Ectodermal cell (in vitro differentiated cells): ENCODE measurements at regions not wholly inside any gene's neighbourhood (a gene's known extent, or its start where the extent isn't known, plus 50 kb on each side); places are given as distances from the start of the nearest gene placed in this dataset.

Source experiments
- H3K27ac ChIP-seq: 2 replicates; pipeline ENCODE4 v1.7.0; 2013; ENCODE audit warnings: mild to moderate bottlenecking, low read depth, low read length; ENCODE audit not compliant: insufficient read depth, poor library complexity, severe bottlenecking
- H3K27me3 ChIP-seq: 2 replicates; pipeline ENCODE4 v1.7.0; 2013; ENCODE audit warnings: mild to moderate bottlenecking, low read length; ENCODE audit not compliant: insufficient read depth, control insufficient read depth, poor library complexity, severe bottlenecking
- H3K36me3 ChIP-seq: one replicate; pipeline ENCODE4 v1.7.0; 2013; ENCODE audit warnings: low read length; ENCODE audit not compliant: control insufficient read depth, insufficient read depth
- H3K4me1 ChIP-seq: one replicate; pipeline ENCODE4 v1.7.0; 2013; ENCODE audit warnings: low read length; ENCODE audit not compliant: control insufficient read depth, insufficient read depth
- H3K4me3 ChIP-seq: 2 replicates; pipeline ENCODE4 v1.7.0; 2013; ENCODE audit warnings: low read depth, low read length, control low read depth; ENCODE audit not compliant: insufficient read depth
- H3K9me3 ChIP-seq: 2 replicates; pipeline ENCODE4 v1.7.0; 2013; ENCODE audit warnings: mild to moderate bottlenecking, low read length, moderate library complexity; ENCODE audit not compliant: control insufficient read depth
- WGBS, 2 experiments: methylation state at CpG; one replicate each; pipeline ENCODE4 v1.1.7; 2013; ENCODE audit warnings: missing lambda C conversion rate in 2 of 2; 5-methylcytosine and 5-hydroxymethylcytosine counted together

GRCh38 chr2:226396541-226396940, 403.1 kb downstream of the IRS1 start:
- Histone ChIP-seq H3K9me3 (no peaks in the 10 kb centered on the region), H3K4me1 (no peaks in the 10 kb centered on the region), H3K36me3 (no peaks in the 10 kb centered on the region), H3K27me3 (no peaks in the 10 kb centered on the region), H3K4me3 (no peak overlapping the region), H3K27ac (no peak overlapping the region)
- 88% methylated on average over 1 of the region's 2 CpGs; no CpG with 5 or more reads in 1 of the 2 experiments for WGBS, 2 experiments

- Histone ChIP-seq H3K4me1 (no peaks in the 10 kb centered on the region), H3K36me3 (no peaks in the 10 kb centered on the region), H3K27me3 (no peaks in the 10 kb centered on the region), H3K9me3 (no peaks in the 10 kb centered on the region), H3K27ac (no peak overlapping the region), H3K4me3 (no peak overlapping the region)
- WGBS, 2 experiments: 89 to 93% methylated on average over 4 of the region's 4 CpGs
These were observed 412.1 kb downstream of the IRS1 start for GRCh38 chr2:226387499-226387942.

GRCh38 chr2:226383461-226383860, 416.2 kb downstream of the IRS1 start:
- Histone ChIP-seq H3K27ac (no peak overlapping the region), H3K4me1 (no peaks in the 10 kb centered on the region), H3K4me3 (no peak overlapping the region), H3K36me3 (no peaks in the 10 kb centered on the region), H3K9me3 (no peaks in the 10 kb centered on the region), H3K27me3 (no peaks in the 10 kb centered on the region)

GRCh38 chr2:226380679-226381078, 418.9 kb downstream of the IRS1 start:
- Histone ChIP-seq H3K9me3 (no peaks in the 10 kb centered on the region), H3K4me3 (no peak overlapping the region), H3K27ac (no peak overlapping the region), H3K4me1 (no peaks in the 10 kb centered on the region), H3K36me3 (no peaks in the 10 kb centered on the region), H3K27me3 (no peaks in the 10 kb centered on the region)
- WGBS, 2 experiments: 94 to 96% methylated on average over 6 of the region's 6 CpGs

- H3K36me3 ChIP-seq: no peaks in the 10 kb centered on the region
- no peaks in the 10 kb centered on the region for H3K27me3 ChIP-seq
- H3K27ac ChIP-seq: no peak overlapping the region
- no peak overlapping the region for H3K4me3 ChIP-seq
- H3K9me3 ChIP-seq: no peaks in the 10 kb centered on the region
- 100% methylated on average over 2 of the region's 2 CpGs; no CpG with 5 or more reads in 1 of the 2 experiments for WGBS, 2 experiments
- H3K4me1 ChIP-seq: no peaks in the 10 kb centered on the region
These were observed 420.6 kb downstream of the IRS1 start for GRCh38 chr2:226378753-226379705.

- Histone ChIP-seq H3K36me3 (no peaks in the 10 kb centered on the region), H3K4me3 (no peak overlapping the region), H3K27ac (no peak overlapping the region), H3K27me3 (no peaks in the 10 kb centered on the region), H3K4me1 (no peaks in the 10 kb centered on the region), H3K9me3 (no peaks in the 10 kb centered on the region)
- 89 to 95% methylated on average over 3 to 4 of the region's 4 CpGs for WGBS, 2 experiments
These were observed 423.0 kb downstream of the IRS1 start for GRCh38 chr2:226376516-226377180.

- H3K9me3 ChIP-seq: no peaks in the 10 kb centered on the region
- no peaks in the 10 kb centered on the region for H3K27me3 ChIP-seq
- WGBS, 2 experiments: 95 to 96% methylated on average over 7 of the region's 7 CpGs
- H3K27ac ChIP-seq: no peak overlapping the region
- no peaks in the 10 kb centered on the region for H3K36me3 ChIP-seq
- H3K4me1 ChIP-seq: no peaks in the 10 kb centered on the region
- H3K4me3 ChIP-seq: no peak overlapping the region
These were observed 432.7 kb downstream of the IRS1 start for GRCh38 chr2:226366920-226367319.

- H3K9me3 ChIP-seq: no peaks in the 10 kb centered on the region
- H3K36me3 ChIP-seq: no peaks in the 10 kb centered on the region
- H3K4me1 ChIP-seq: no peaks in the 10 kb centered on the region
- H3K27ac ChIP-seq: no peak overlapping the region
- H3K4me3 ChIP-seq: no peak overlapping the region
- no peaks in the 10 kb centered on the region for H3K27me3 ChIP-seq
These were observed 435.4 kb downstream of the IRS1 start for GRCh38 chr2:226364217-226364616.

- Histone ChIP-seq H3K4me3 (no peak overlapping the region), H3K36me3 (no peaks in the 10 kb centered on the region), H3K27ac (no peak overlapping the region), H3K27me3 (no peaks in the 10 kb centered on the region), H3K9me3 (no peaks in the 10 kb centered on the region), H3K4me1 (peaks cover 3% of the 10 kb centered on the region)
- WGBS, 2 experiments: 93 to 94% methylated on average over 2 of the region's 2 CpGs
These were observed 436.6 kb downstream of the IRS1 start for GRCh38 chr2:226362980-226363379.

- Histone ChIP-seq H3K27ac (no peak overlapping the region), H3K27me3 (no peaks in the 10 kb centered on the region), H3K4me3 (no peak overlapping the region), H3K9me3 (no peaks in the 10 kb centered on the region), H3K4me1 (peaks cover 3% of the 10 kb centered on the region), H3K36me3 (no peaks in the 10 kb centered on the region)
- WGBS, 2 experiments: 88 to 100% methylated on average over 1 to 2 of the region's 2 CpGs
These were observed 439.0 kb downstream of the IRS1 start for GRCh38 chr2:226360658-226361057.
